Mucosa of descending colon (tissue), 3 donors: ENCODE measurements at regions not wholly inside any gene's neighbourhood (a gene's known extent, or its start where the extent isn't known, plus 50 kb on each side); places are given as distances from the start of the nearest gene placed in this dataset.

Experiments used
- ATAC-seq: fragments of 200-7000 bp; cut with Tn5 transposase; one replicate; pipeline ENCODE4 v1.9.1; 2020; ENCODE audit warnings: mild to moderate bottlenecking, moderate library complexity
- DNase-seq, 3 donors: peaks; one replicate each; pipeline ENCODE4 v3.0.0-alpha.2; 2020
- H3K36me3 ChIP-seq: fragments of 200-600 bp; one replicate; pipeline ENCODE4 v1.8.0; 2021; ENCODE audit warnings: low read depth, mild to moderate bottlenecking
- H3K4me1 ChIP-seq: fragments of 200-600 bp; one replicate; pipeline ENCODE4 v1.8.0; 2021; ENCODE audit warnings: low read depth, mild to moderate bottlenecking
- H3K4me3 ChIP-seq: fragments of 200-600 bp; one replicate; pipeline ENCODE4 v1.8.0; 2021; ENCODE audit warnings: mild to moderate bottlenecking
- H3K9me3 ChIP-seq: fragments of 200-600 bp; one replicate; pipeline ENCODE4 v1.8.0; 2021; ENCODE audit warnings: mild to moderate bottlenecking
- CTCF ChIP-seq: fragments of 200-600 bp; IDR thresholded peaks from one replicate; pipeline ENCODE4 v1.8.0; 2022; ENCODE audit warnings: antibody characterized with exemption, mild to moderate bottlenecking
- intact Hi-C, 2 donors: fragments of 100-400 bp; cut with DNase I in 1 of 2; cut with micrococcal nuclease in 1 of 2; formaldehyde crosslinking; loops; one replicate each; pipeline versions ENCODE4 v1.11.0 to v1.11.1; 2022; cut with DNase I, micrococcal nuclease
- donor health status: DM: no; HTN: no; CAD: no; lungs with moderate emphysema.
- donor health status: DM: no; HTN: no; CAD: no.
- donor health status: DM: no; HTN: yes; CAD: no.

- no peak for TF ChIP-seq CTCF
- H3K4me3 ChIP-seq, result no peak overlapping the region
- no peak for DNase-seq
- H3K4me1 ChIP-seq, result no peaks in the 10 kb centered on the region
- ATAC-seq, result no peak
- H3K36me3 ChIP-seq, result no peaks in the 10 kb centered on the region
- intact Hi-C loops, result no loop called here
- no peaks in the 10 kb centered on the region for H3K9me3 ChIP-seq
Observed at GRCh38 chr9:100689635-100690034, 111.8 kb downstream of the CAVIN4 start.

- TF ChIP-seq CTCF, result no peak
- Histone ChIP-seq H3K36me3 (no peaks in the 10 kb centered on the region), H3K4me1 (no peaks in the 10 kb centered on the region), H3K4me3 (no peak overlapping the region), H3K9me3 (no peaks in the 10 kb centered on the region)
- ATAC-seq (no peak), DNase-seq (no peak)
- intact Hi-C loops, result no loop called here
Observed at GRCh38 chr9:100690438-100690837, 112.6 kb downstream of the CAVIN4 start.

GRCh38 chr9:100697339-100697738 is 119.5 kb downstream of the CAVIN4 start:
- ATAC-seq, result no peak
- Histone ChIP-seq H3K36me3 (no peaks in the 10 kb centered on the region), H3K9me3 (no peaks in the 10 kb centered on the region), H3K4me3 (no peak overlapping the region), H3K4me1 (no peaks in the 10 kb centered on the region)
- DNase-seq, result no peak
- intact Hi-C loops, result no loop called here
- no peak for TF ChIP-seq CTCF

GRCh38 chr9:100698945-100699344 is 121.1 kb downstream of the CAVIN4 start:
- TF ChIP-seq CTCF, result no peak

GRCh38 chr9:100699668-100700067 is 121.8 kb downstream of the CAVIN4 start:
- no peak for TF ChIP-seq CTCF
- no peak overlapping the region for H3K4me3 ChIP-seq
- intact Hi-C loops, result no loop called here
- no peaks in the 10 kb centered on the region for H3K36me3 ChIP-seq
- H3K4me1 ChIP-seq, result no peaks in the 10 kb centered on the region
- H3K9me3 ChIP-seq, result no peaks in the 10 kb centered on the region
- ATAC-seq (no peak), DNase-seq (no peak)

More at GRCh38 chr9:100698945-100699344, 121.1 kb downstream of the CAVIN4 start:
- no peak for ATAC-seq
- Histone ChIP-seq H3K4me3 (no peak overlapping the region), H3K4me1 (no peaks in the 10 kb centered on the region), H3K9me3 (no peaks in the 10 kb centered on the region), H3K36me3 (no peaks in the 10 kb centered on the region)
- DNase-seq, result no peak
- intact Hi-C loops, result no loop called here

- no peaks in the 10 kb centered on the region for H3K36me3 ChIP-seq
- no peaks in the 10 kb centered on the region for H3K9me3 ChIP-seq
- DNase-seq, result peak in 1 of 3 donors; percentile 12
- ATAC-seq, result no peak
- no peak overlapping the region for H3K4me3 ChIP-seq
- H3K4me1 ChIP-seq, result no peaks in the 10 kb centered on the region
- no peak for TF ChIP-seq CTCF
- intact Hi-C loops, result no loop called here
Observed at GRCh38 chr9:100700689-100701318, 122.9 kb downstream of the CAVIN4 start.
